Activated T-cell treated with anti-CD3 and anti-CD28 coated beads, Interleukin-2, amount 50 U/mL, for 72 hours (primary cell): ENCODE measurements at regions not wholly inside any gene's neighbourhood (a gene's known extent, or its start where the extent isn't known, plus 50 kb on each side); places are given as distances from the start of the nearest gene placed in this dataset.
"Not testable (repeated sequence)": the region's sequence is repeated elsewhere in the genome, so short reads cannot be mapped to it uniquely, and the experiment has no call there.

Source experiments
- ATAC-seq, 2 donors: fragments of 150-1000 bp; cut with Tn5 transposase; replicated peaks in 1 of 2; 2 replicates each; pipeline ENCODE4 v1.10.0; 2021; ENCODE audit warnings: moderate library complexity in 2 of 2, mild to moderate bottlenecking in 1 of 2
- DNase-seq, 2 donors: peaks; one replicate each; pipeline ENCODE4 v3.0.0; 2021 to 2022; ENCODE audit warnings: mixed read lengths in 1 of 2
- H3K27ac Mint-ChIP-seq: one replicate; pipeline ENCODE4 v1.8.0; 2022; ENCODE audit warnings: mild to moderate bottlenecking, moderate library complexity, mixed read lengths
- H3K27me3 Mint-ChIP-seq: one replicate; pipeline ENCODE4 v1.8.0; 2022; ENCODE audit warnings: low read depth, mixed read lengths
- H3K36me3 Mint-ChIP-seq, 2 donors: one replicate each; pipeline ENCODE4 v1.8.0; 2022; ENCODE audit warnings: mixed read lengths in 2 of 2, mild to moderate bottlenecking in 1 of 2; ENCODE audit not compliant: insufficient read depth in 2 of 2
- H3K4me1 Mint-ChIP-seq: one replicate; pipeline ENCODE4 v1.8.0; 2022; ENCODE audit warnings: low read depth, mixed read lengths
- H3K4me3 Mint-ChIP-seq, 2 donors: one replicate each; pipeline ENCODE4 v1.8.0; 2022; ENCODE audit warnings: mild to moderate bottlenecking in 2 of 2, mixed read lengths in 2 of 2, moderate library complexity in 2 of 2
- H3K9me3 Mint-ChIP-seq, 2 donors: one replicate each; pipeline ENCODE4 v1.8.0; 2022; ENCODE audit warnings: mixed read lengths in 2 of 2

DNA sequence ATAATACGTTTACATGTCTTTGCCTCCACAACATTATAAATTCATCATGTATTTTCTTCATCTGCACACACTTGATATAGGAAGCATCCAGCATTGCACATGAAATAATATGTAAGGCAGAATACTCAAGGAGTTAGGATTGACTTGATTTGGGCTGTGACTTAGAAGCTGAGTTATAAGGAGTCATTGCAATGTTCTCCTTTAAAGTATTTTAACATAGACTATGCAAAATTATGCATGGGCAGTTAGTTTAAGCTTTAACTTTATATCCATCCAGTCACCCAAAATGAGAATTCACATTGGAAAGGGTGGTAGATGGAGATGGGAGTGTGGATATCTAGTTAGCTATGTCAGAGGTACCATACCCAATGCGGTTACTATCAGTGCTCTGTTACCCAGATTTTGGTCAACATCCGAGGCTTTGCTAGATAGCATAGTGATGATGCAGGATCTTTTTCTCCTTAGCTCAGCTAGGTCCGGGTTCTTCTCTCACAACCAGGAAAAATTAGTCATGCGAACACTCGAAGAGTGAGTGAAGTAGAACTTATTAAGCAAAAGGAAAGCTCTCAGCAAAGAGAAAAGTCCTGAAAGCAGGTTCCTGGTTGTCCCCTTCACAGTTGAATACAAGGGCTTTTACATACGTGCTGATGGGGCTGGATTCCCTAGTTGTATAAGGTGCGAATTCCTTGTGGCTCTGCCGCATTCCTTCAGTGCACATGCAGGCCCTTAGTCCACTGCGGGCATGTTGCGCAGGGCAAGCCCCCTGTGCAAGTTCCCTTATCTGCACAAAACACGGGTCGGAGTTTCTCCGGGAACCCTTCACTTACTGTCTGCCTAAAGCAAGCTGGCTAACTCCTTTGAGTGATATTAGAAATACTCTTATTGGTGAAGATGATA is 73.1 kb upstream of the FAM20A start:
- DNase-seq (no peak), ATAC-seq (no peak)
- Mint-ChIP-seq H3K4me1 (no peaks in the 10 kb centered on the region), H3K9me3 (no peaks in the 10 kb centered on the region), H3K27me3 (no peaks in the 10 kb centered on the region), H3K36me3 (no peaks in the 10 kb centered on the region), H3K27ac (no peak overlapping the region), H3K4me3 (no peak overlapping the region)

DNA sequence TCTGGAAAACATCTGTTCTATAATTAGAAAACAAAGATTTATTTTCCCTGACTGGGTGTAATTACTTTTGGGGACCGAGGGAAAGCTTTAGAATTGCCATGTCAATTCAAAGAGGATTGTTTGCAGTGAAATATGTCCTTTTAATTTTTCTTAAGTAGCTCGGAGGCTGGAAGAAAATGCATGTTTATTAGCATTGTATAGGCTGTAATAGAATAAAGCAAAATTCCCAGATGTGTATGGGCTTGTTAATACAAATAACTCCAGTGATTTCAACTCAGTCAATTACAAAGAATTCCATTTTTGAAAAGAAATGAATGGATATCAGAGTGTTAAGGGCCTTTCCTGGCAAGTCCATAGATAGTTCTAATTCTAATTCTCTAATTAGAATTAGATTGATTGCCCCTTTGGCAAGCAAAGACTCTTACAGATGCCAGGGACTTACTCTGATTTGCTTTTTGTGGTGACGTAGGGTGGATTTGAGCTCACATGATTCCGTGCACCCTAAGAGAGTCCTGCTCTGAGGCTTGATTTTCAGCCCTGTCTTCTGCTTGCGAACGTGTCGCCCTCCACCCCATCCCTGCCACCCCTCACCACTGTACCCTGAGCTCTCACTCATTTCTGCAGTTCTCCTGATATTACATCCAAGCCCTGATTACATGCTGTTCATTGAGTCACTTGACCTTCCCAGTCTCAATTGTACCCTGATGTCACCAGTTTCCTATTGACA is 70.0 kb upstream of the FAM20A start:
- ATAC-seq: no peak
- Mint-ChIP-seq H3K27ac (no peak overlapping the region), H3K9me3 (no peaks in the 10 kb centered on the region), H3K4me1 (no peaks in the 10 kb centered on the region), H3K36me3 (no peaks in the 10 kb centered on the region), H3K27me3 (peaks cover 23% of the 10 kb centered on the region), H3K4me3 (no peak overlapping the region)
- no peak for DNase-seq

DNA sequence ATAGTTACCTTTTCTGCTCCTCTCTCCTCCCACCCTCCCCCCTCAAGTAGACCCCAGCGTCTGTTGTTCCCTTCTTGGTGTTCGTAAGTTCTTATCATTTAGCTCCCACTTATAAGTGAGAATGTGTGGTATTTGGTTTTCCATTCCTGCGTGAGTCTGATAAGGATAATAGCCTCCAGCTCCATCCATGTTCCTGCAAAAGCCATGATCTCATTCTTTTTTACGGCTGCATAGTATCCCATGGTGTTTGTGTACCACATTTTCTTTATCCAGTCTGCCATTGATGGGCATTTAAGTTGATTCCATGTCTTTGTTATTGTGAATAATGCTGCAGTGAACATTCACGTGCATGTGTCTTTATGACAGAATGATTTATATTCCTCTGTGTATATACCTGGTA is 65.3 kb upstream of the FAM20A start:
- ATAC-seq, H3K9me3 Mint-ChIP-seq, H3K27ac Mint-ChIP-seq, H3K36me3 Mint-ChIP-seq, H3K4me3 Mint-ChIP-seq, DNase-seq, H3K4me1 Mint-ChIP-seq: not testable (repeated sequence)
- H3K27me3 Mint-ChIP-seq: peaks cover 33% of the 10 kb centered on the region

DNA sequence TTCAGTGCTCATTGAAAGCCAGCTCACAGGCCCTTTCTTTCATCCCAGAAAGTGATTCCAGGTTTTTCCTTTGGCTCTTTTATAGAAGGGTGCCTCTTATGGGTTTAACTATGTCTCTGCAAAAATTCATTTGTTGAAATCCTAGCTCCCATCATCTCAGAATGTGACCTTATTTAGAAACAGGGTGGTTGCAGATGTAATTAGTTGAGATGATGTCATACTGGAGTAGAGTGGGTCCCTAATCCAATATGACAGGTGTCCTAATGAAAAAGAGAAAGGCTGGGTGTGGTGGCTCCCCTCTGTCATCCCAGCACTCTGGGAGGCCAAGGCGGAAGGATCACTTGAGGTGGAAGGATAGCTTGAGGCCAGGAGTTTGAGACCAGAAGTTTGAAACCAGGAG is 64.2 kb upstream of the FAM20A start:
- Mint-ChIP-seq H3K4me3 (no peak overlapping the region), H3K36me3 (no peaks in the 10 kb centered on the region), H3K27me3 (peaks cover 33% of the 10 kb centered on the region), H3K9me3 (no peaks in the 10 kb centered on the region), H3K27ac (peak overlapping the region; percentile 13), H3K4me1 (no peaks in the 10 kb centered on the region)
- DNase-seq (no peak), ATAC-seq (no peak)

DNA sequence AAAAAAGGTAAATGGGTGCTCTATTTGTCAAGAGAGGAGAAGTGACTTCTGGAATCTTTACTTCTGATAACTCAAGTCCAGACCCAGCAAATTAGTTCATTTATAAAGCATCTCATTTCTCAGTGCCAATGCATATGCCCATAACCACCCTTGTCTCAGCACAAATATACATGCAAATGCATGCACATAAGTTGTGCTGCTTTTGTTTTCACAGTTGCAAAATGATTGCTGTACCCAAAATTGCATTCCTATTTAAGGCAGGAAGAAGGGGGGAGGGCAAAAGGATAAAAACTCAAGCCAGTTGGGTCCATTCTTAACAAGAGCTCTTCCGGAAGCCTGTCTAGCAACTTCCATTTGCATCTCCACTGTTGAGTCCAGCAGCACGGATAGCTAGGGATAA is 61.3 kb upstream of the FAM20A start:
- Mint-ChIP-seq H3K4me3 (no peak overlapping the region), H3K27ac (no peak overlapping the region), H3K36me3 (no peaks in the 10 kb centered on the region), H3K9me3 (no peaks in the 10 kb centered on the region), H3K27me3 (peaks cover 16% of the 10 kb centered on the region), H3K4me1 (no peaks in the 10 kb centered on the region)
- DNase-seq (no peak), ATAC-seq (no peak)

DNA sequence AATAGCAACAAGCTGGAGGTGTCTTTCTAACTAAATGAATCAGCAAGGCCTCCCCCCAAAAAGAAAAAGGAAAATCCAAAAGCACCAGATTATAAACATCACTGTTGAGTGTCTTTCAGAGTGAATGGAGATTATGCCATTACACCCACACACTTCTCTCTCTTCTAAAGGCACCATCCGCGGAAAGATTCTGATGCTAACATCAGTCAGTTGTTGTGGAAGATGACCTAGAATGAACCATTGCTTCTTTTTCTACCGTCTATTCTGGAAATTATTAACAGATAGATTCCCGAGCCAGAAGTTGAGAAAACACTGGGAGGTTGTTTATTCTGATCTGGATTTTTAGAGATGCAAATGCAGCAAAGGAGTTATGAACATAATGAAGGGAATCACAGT is 60.9 kb upstream of the FAM20A start:
- ATAC-seq (no peak), DNase-seq (no peak)
- Mint-ChIP-seq H3K27me3 (peaks cover 12% of the 10 kb centered on the region), H3K9me3 (no peaks in the 10 kb centered on the region), H3K4me3 (no peak overlapping the region), H3K36me3 (no peaks in the 10 kb centered on the region), H3K4me1 (no peaks in the 10 kb centered on the region), H3K27ac (no peak overlapping the region)

DNA sequence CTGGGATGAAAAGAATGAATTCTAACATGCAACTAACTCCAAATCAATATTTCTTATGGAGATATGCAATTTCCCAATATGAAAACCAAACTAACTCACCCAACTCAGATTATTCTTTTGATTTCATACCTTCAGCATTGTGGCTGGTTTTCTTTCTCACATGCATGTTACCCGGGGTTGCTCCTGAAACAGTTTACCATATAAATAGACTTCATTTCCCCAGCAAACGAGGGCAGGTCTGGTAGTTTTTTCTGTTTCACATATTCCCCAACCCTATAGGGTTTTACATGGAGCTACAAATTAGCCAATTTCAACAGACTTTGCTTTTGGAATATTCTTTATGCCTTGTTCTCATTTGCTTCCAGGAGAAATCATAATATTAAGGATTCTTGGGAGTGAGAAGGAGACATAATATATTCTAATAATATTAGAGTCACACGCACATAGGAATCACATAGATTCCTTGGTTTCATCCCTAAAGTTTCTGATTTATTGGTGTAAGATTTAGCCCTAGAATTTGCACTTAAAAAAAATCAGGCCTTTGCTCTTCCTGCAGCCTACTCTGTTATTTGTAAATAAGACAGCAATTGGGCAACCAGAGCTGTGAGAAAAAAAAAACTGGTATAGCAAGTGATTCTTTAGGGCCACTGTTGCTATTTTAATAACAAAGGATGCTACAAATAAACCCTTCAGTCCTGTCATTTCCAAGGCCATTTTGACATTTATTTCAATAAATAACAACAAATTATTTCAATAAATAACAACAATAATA is 60.3 kb upstream of the FAM20A start:
- H3K4me1 Mint-ChIP-seq: no peaks in the 10 kb centered on the region

DNA sequence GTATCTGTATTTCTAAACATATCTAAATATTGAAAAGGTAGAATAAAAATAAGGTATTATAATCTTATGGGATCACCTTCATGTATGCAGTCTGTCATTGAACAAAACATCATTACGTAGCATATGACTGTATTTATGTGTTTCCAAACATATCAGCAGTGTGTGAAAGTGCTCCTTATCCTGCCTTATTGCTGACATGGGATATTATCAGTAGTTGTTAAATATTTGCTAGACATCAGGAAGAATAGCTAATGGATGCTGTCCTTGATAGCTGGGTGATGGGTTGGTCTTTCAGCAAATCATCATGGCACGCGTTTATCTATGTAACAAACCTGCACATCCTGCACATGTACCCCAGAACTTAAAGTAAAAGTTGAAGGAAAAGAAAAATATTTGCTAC is 59.1 kb upstream of the FAM20A start:
- H3K4me1 Mint-ChIP-seq: no peaks in the 10 kb centered on the region
- H3K9me3 Mint-ChIP-seq: no peaks in the 10 kb centered on the region
- H3K27me3 Mint-ChIP-seq: peaks cover 11% of the 10 kb centered on the region
- no peak for DNase-seq
- H3K4me3 Mint-ChIP-seq: no peak overlapping the region
- no peak for ATAC-seq
- no peak overlapping the region for H3K27ac Mint-ChIP-seq
- H3K36me3 Mint-ChIP-seq: no peaks in the 10 kb centered on the region

More for the DNA sequence above, 60.3 kb upstream of the FAM20A start:
- H3K27ac Mint-ChIP-seq: no peak overlapping the region
- no peaks in the 10 kb centered on the region for H3K9me3 Mint-ChIP-seq
- H3K27me3 Mint-ChIP-seq: peaks cover 11% of the 10 kb centered on the region
- DNase-seq: no peak
- H3K4me3 Mint-ChIP-seq: no peak overlapping the region
- no peak for ATAC-seq
- H3K36me3 Mint-ChIP-seq: no peaks in the 10 kb centered on the region

DNA sequence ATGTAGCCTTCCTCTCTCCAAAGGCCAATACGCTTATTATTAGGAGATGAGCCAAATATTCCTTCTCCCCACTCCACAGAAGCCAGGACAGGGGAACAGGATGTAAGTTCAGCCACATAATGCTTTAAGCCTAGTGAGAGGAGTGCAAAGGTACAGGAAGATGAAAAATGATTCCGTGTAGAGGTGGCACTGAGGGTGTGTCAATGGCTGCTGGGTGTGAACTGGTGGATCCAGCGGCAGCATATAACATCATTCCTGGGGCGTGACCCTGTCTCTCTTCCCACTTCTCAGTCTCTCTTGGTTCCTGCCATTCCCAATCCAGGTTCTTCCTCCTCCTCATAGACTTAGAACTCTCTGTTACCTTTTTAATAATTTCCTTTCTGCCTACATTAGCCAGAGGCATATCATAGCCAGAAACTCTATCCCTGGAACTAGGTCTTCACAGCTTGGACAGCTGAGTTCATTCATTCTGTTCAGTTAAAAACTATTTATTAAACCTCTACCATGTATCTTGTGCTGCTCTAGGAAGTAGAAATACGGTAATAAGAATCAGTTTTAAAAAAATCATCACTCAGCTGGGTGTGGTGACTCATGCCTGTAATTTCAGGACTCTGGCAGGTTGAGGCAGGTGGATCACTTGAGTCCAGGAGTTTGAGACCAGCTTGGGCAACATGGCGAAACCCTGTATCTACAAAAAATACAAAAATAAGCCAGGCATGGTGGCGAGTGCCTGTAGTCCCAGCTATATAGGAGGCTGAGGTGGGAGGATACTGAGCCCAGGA is 58.0 kb upstream of the FAM20A start:
- ATAC-seq (no peak), DNase-seq (no peak)
- Mint-ChIP-seq H3K4me3 (no peak overlapping the region), H3K27me3 (peaks cover 11% of the 10 kb centered on the region), H3K27ac (no peak overlapping the region), H3K4me1 (no peaks in the 10 kb centered on the region), H3K9me3 (no peaks in the 10 kb centered on the region), H3K36me3 (no peaks in the 10 kb centered on the region)

DNA sequence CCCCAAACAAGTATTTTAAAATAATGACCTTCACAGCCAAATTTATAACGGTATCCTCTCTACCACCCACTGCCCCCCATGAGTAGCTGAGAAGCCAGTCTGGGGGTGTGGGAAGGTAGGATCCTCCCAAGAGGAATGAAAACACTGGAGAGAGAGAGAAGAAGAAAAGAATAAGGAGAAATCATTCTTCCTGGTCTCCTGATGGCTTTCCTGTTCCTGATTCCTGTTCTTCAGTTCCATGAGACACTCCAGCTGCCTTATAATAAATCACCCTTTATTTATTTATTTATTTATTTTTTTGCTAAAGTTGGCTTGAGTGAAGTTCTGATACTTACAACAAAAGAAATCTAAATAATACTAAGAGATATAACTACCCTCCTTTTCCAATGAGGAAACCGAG is 56.4 kb upstream of the FAM20A start:
- Mint-ChIP-seq H3K9me3 (no peaks in the 10 kb centered on the region), H3K4me3 (no peak overlapping the region), H3K27me3 (no peaks in the 10 kb centered on the region), H3K4me1 (no peaks in the 10 kb centered on the region), H3K36me3 (no peaks in the 10 kb centered on the region), H3K27ac (no peak overlapping the region)
- ATAC-seq: no peak
- DNase-seq: no peak

DNA sequence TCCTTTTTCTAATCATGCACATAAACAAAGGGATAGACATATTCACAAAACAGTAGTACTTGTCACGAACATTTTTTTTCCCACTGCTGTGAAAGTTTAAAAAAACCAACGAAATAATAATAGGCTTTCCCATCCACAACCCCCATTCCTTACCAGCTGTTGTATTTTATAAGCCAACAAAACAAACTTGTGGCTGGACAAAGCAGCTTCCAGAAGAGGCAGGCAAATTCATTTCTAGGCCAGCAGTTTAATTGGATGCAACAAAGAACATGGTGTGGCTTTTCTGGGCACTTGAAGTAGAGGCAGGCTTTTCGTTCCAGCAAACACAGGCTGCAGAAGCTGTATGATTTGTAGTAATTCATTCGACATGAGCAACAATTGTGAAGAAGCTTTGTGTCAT is 56.0 kb upstream of the FAM20A start:
- no peaks in the 10 kb centered on the region for H3K36me3 Mint-ChIP-seq
- no peaks in the 10 kb centered on the region for H3K9me3 Mint-ChIP-seq
- H3K27ac Mint-ChIP-seq: no peak overlapping the region
- ATAC-seq: no peak
- H3K4me1 Mint-ChIP-seq: no peaks in the 10 kb centered on the region
- no peak for DNase-seq
- H3K4me3 Mint-ChIP-seq: no peak overlapping the region
- no peaks in the 10 kb centered on the region for H3K27me3 Mint-ChIP-seq

DNA sequence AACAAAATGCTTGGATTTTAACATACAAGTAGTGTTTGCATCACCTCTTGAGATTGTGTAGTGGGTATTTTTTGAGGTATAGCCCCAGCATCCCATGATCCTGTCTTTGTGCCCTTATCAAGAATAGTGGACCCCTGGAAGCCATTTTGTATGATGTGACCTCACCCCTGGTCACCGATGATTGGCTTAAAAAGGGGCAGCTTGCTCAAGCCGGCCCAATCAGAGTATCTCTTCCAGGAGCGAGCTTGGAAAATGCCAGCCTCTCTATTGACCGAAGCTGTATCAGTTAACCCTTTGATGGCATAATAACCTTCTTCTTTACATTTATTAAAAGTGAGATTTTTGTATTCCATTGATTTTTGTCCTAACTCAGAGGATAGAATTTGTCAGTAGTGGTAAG is 55.5 kb upstream of the FAM20A start:
- ATAC-seq: no peak

More for the DNA sequence above, 55.5 kb upstream of the FAM20A start:
- Mint-ChIP-seq H3K4me1 (no peaks in the 10 kb centered on the region), H3K36me3 (no peaks in the 10 kb centered on the region), H3K27ac (no peak overlapping the region), H3K4me3 (no peak overlapping the region), H3K27me3 (no peaks in the 10 kb centered on the region), H3K9me3 (no peaks in the 10 kb centered on the region)
- no peak for DNase-seq
